ENCODE measurements at regions not wholly inside any gene's neighbourhood (a gene's known extent, or its start where the extent isn't known, plus 50 kb on each side); places are given as distances from the start of the nearest gene placed in this dataset.

- no peak overlapping the region for H4K5ac ChIP-seq (ENCODE audit: low read depth, low read length)
- H3K4me1 ChIP-seq (ENCODE audit: control insufficient read depth, insufficient read depth, low read length), result no peaks in the 10 kb centered on the region
- no peak overlapping the region for H3K4me2 ChIP-seq (ENCODE audit: low read depth, low read length)
- intact Hi-C loops (cut with micrococcal nuclease), result no loop called here
- in situ Hi-C loops (cut with MboI; ENCODE audit: low sequenced_read_pairs), result loop anchor here (25.0 kb wide), 1 partner anchor 635 kb away; the partner anchor contains the start of gene PLXNA4
- H3K4ac ChIP-seq (ENCODE audit: low read depth, low read length), result no peak overlapping the region
- H3K27me3 ChIP-seq (ENCODE audit: control insufficient read depth, insufficient read depth, low read length), result peaks cover 2% of the 10 kb centered on the region
- no peak overlapping the region for H2BK15ac ChIP-seq (ENCODE audit: low read depth, low read length)
- H2BK120ac ChIP-seq (ENCODE audit: low read depth, low read length), result no peak overlapping the region
- H2AK9ac ChIP-seq (replicated peaks; ENCODE audit: low read depth, low read length, poor library complexity), result no peak overlapping the region
- no TSS peak for BruUV-seq (replicated peaks)
- H4K20me1 ChIP-seq (ENCODE audit: insufficient read depth, low read length), result no peaks in the 10 kb centered on the region
- H3K36me3 ChIP-seq (ENCODE audit: control insufficient read depth, insufficient read depth, low read length), result no peaks in the 10 kb centered on the region
- WGBS, 2 experiments (ENCODE audit: extremely low coverage in 2 of 2, insufficient read length in 1 of 2), result no CpG with 5 or more reads among the region's 8 CpGs
- no peak overlapping the region for H4K91ac ChIP-seq (ENCODE audit: insufficient read depth, low read depth, low read length)
- H3K23ac ChIP-seq (ENCODE audit: low read depth, low read length), result no peak overlapping the region
- ChIA-PET POLR2A (ENCODE audit: unreplicated experiment) (no interaction called here), CTCF (no interaction called here)
- H3K9me3 ChIP-seq (ENCODE audit: control insufficient read depth, insufficient read depth, low read length), result no peaks in the 10 kb centered on the region
- no peak overlapping the region for H3K27ac ChIP-seq (ENCODE audit: insufficient read depth, low read length)
- H3K14ac ChIP-seq (replicated peaks; ENCODE audit: low read depth, low read length), result no peak overlapping the region
- no peak for ATAC-seq (ENCODE audit: low read depth)
- H4K8ac ChIP-seq (ENCODE audit: low read depth in 2 of 2, low read length in 2 of 2), result no peak overlapping the region
- H2BK5ac ChIP-seq (ENCODE audit: low read depth, low read length, poor library complexity, severe bottlenecking), result no peak overlapping the region
- TF ChIP-seq RFX5 (IDR thresholded peaks at IDR 0.05; ENCODE audit: low read depth, low read length), result no peak
- TF ChIP-seq SMC3 (IDR thresholded peaks at IDR 0.05; ENCODE audit: low read depth, low read length), result no peak
- no peak for TF ChIP-seq MAZ (IDR thresholded peaks at IDR 0.05; ENCODE audit: borderline replicate concordance, low read depth, low read length)
- TF ChIP-seq RAD21 (IDR thresholded peaks at IDR 0.05; ENCODE audit: low read length), result no peak
- no peak for TF ChIP-seq NFE2L2 (IDR thresholded peaks at IDR 0.05; ENCODE audit: low read depth, low read length)
- no peak for TF ChIP-seq BHLHE40 (IDR thresholded peaks at IDR 0.05; ENCODE audit: low read depth, low read length)
- no peak for TF ChIP-seq MAFK (IDR thresholded peaks at IDR 0.05; ENCODE audit: low read depth, low read length)
- no peak for TF ChIP-seq FOS (IDR thresholded peaks at IDR 0.05; ENCODE audit: low read depth, low read length)
- TF ChIP-seq CHD1 (IDR thresholded peaks at IDR 0.05; ENCODE audit: low read depth, low read length), result no peak
- dilution Hi-C loops (cut with HindIII; ENCODE audit: low sequenced_read_pairs, unreplicated experiment), result no loop called here
- no peak for DNase-seq
- no peak overlapping the region for H2AK5ac ChIP-seq (ENCODE audit: low read depth, low read length)
- no peak overlapping the region for H2AFZ ChIP-seq (replicated peaks; ENCODE audit: low read length, poor library complexity)
- no peak overlapping the region for H2BK20ac ChIP-seq (ENCODE audit: low read depth, low read length)
- H3K9me1 ChIP-seq (ENCODE audit: insufficient read depth, low read length), result no peaks in the 10 kb centered on the region
- no peak overlapping the region for H3K4me3 ChIP-seq (ENCODE audit: insufficient read depth, low read depth, low read length)
- no peak overlapping the region for H3K18ac ChIP-seq (ENCODE audit: low read depth, low read length)
- H3K56ac ChIP-seq (ENCODE audit: extremely low read depth, insufficient read depth, low read length), result no peak overlapping the region
- H3K9ac ChIP-seq (ENCODE audit: low read depth, low read length), result no peak overlapping the region
- H3K79me1 ChIP-seq (ENCODE audit: low read depth in 1 of 2, low read length in 2 of 2), result no peaks in the 10 kb centered on the region
These were observed 395.9 kb upstream of the PODXL start for GRCh38 chr7:131952365-131952764.

Measured in IMR-90 (cell line).